22Rv1 (cell line): ENCODE measurements at regions not wholly inside any gene's neighbourhood (a gene's known extent, or its start where the extent isn't known, plus 50 kb on each side); places are given as distances from the start of the nearest gene placed in this dataset.

Experiments
- ZFX ChIP-seq: fragments of 450-650 bp; IDR thresholded peaks from 2 replicates; pipeline ENCODE4 v1.6.1; 2017; ENCODE audit warnings: antibody characterized with exemption, borderline replicate concordance
- TF ChIP-seq, protein P1 (sequence below): fragments of 450-650 bp; IDR thresholded peaks from 2 replicates; pipeline ENCODE4 v1.5.1; 2017; ENCODE audit warnings: mild to moderate bottlenecking

DNA sequence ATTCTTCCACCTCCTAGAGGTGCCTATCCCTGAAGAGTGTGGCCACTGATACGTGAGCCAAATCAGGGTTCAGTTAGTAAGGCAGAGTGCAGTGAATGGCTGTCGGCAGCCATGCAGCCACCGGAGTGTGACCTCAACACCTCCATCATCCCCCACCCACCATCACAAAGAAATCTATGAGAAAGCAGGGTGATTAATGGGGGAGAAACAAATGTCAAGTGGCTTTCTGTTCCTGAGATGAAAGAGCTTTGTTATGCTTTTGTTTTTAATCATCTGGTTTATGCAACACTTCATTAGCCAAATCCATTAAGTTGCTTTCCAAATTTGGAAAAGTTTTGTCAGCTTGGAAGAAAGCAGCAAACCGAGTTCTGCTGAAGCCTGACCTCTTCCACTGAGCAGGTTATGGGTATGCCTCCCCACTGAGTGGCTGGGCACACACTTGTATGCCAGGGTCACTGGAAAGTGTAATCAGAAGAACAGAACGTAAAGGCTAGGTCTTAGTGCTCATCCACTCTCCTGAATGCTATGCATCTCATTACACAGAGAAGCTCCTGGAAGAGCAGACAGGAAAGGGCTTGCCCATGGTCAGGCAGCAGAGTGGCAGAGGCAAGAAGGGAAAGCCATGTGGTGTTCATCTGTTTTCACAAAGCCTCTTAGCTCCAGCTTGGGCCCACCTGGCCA is 57.1 kb upstream of the ATP1B1 start:
- TF ChIP-seq, protein P1, sequence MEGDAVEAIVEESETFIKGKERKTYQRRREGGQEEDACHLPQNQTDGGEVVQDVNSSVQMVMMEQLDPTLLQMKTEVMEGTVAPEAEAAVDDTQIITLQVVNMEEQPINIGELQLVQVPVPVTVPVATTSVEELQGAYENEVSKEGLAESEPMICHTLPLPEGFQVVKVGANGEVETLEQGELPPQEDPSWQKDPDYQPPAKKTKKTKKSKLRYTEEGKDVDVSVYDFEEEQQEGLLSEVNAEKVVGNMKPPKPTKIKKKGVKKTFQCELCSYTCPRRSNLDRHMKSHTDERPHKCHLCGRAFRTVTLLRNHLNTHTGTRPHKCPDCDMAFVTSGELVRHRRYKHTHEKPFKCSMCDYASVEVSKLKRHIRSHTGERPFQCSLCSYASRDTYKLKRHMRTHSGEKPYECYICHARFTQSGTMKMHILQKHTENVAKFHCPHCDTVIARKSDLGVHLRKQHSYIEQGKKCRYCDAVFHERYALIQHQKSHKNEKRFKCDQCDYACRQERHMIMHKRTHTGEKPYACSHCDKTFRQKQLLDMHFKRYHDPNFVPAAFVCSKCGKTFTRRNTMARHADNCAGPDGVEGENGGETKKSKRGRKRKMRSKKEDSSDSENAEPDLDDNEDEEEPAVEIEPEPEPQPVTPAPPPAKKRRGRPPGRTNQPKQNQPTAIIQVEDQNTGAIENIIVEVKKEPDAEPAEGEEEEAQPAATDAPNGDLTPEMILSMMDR = no peak
- TF ChIP-seq ZFX = no peak
